DND-41 (cell line): ENCODE measurements at regions not wholly inside any gene's neighbourhood (a gene's known extent, or its start where the extent isn't known, plus 50 kb on each side); places are given as distances from the start of the nearest gene placed in this dataset.

Experiments used
- ATAC-seq: fragments of 200-7000 bp; cut with Tn5 transposase; 3 replicates; pipeline ENCODE4 v1.9.1; 2021; ENCODE audit warnings: low read depth; ENCODE audit not compliant: insufficient read depth
- DNase-seq: peaks from one replicate; pipeline ENCODE4 v3.0.0-alpha.2; 2020
- H2AFZ ChIP-seq: 2 replicates; pipeline ENCODE4 v1.6.0; 2012; ENCODE audit warnings: low read depth, low read length
- H3K27ac ChIP-seq: 2 replicates; pipeline ENCODE4 v1.5.1; 2012; ENCODE audit warnings: low read length, inconsistent platforms
- H3K27me3 ChIP-seq: fragments of 200-600 bp; sonication (generic); 2 replicates; pipeline ENCODE4 v1.6.0; 2012; ENCODE audit warnings: low read length, mild to moderate bottlenecking, inconsistent platforms; ENCODE audit not compliant: insufficient read depth, poor library complexity
- H3K36me3 ChIP-seq: 2 replicates; pipeline ENCODE4 v1.5.1; 2012; ENCODE audit warnings: low read length, inconsistent platforms; ENCODE audit not compliant: insufficient read depth
- H3K4me1 ChIP-seq: 2 replicates; pipeline ENCODE4 v1.5.1; 2012; ENCODE audit warnings: mild to moderate bottlenecking, low read length; ENCODE audit not compliant: insufficient read depth
- H3K4me2 ChIP-seq: 2 replicates; pipeline ENCODE4 v1.6.0; 2012; ENCODE audit warnings: mild to moderate bottlenecking, moderate library complexity, low read length, inconsistent platforms; ENCODE audit not compliant: insufficient read depth
- H3K4me3 ChIP-seq, 2 experiments: fragments of 200-600 bp in 1 of 2; shearing (Covaris generic) in 1 of 2; 2 replicates each; pipeline ENCODE4 v1.5.1; 2012 to 2016; ENCODE audit warnings: inconsistent platforms in 2 of 2, low read length in 2 of 2, mild to moderate bottlenecking in 2 of 2, low read depth in 1 of 2, moderate library complexity in 1 of 2
- H3K79me2 ChIP-seq: 2 replicates; pipeline ENCODE4 v1.6.0; 2012; ENCODE audit warnings: low read length, inconsistent platforms; ENCODE audit not compliant: insufficient read depth
- H3K9ac ChIP-seq: 2 replicates; pipeline ENCODE4 v1.6.0; 2012; ENCODE audit warnings: low read depth, mild to moderate bottlenecking, inconsistent platforms, low read length, moderate library complexity
- H3K9me3 ChIP-seq: 2 replicates; pipeline ENCODE4 v1.5.1; 2012; ENCODE audit warnings: low read length, moderate library complexity, mild to moderate bottlenecking, inconsistent platforms; ENCODE audit not compliant: insufficient read depth, severe bottlenecking
- H4K20me1 ChIP-seq: 2 replicates; pipeline ENCODE4 v1.6.0; 2012; ENCODE audit warnings: low read length; ENCODE audit not compliant: insufficient read depth
- EZH2 ChIP-seq: IDR thresholded peaks from 3 replicates; pipeline ENCODE4 v1.6.1; 2012; ENCODE audit warnings: borderline replicate concordance, low read depth, mild to moderate bottlenecking, moderate library complexity, low read length, inconsistent platforms; ENCODE audit not compliant: severe bottlenecking
- TF ChIP-seq, protein P1 (sequence below): IDR thresholded peaks from 2 replicates; pipeline ENCODE4 v1.5.1; 2012; ENCODE audit warnings: borderline replicate concordance, low read length, moderate library complexity, mild to moderate bottlenecking; ENCODE audit not compliant: poor library complexity, severe bottlenecking; ENCODE audit errors: extremely low read depth

DNA sequence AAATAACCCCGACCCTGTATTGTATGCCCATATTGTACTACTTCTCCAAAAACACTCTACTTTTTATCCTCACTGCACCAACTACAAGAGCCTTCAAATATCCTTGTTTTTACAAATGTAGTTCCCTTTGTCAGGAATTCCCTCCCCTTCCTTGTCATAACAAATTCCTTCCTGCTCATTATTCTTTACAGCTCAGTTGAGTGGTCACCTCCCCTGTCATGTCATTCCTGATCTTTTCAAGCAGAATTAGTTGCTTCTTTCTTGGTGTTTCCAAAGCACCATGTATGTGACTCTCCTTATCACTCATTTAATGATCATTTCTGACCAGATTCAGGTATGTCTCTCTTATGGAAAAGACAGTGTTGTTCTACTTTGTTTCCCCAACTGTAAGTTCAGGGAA lies 194.2 kb upstream of the SMC2 start:
- Histone ChIP-seq H3K4me2 (no peak overlapping the region), H3K27me3 (no peaks in the 10 kb centered on the region), H3K4me1 (no peaks in the 10 kb centered on the region), H2AFZ (no peak overlapping the region), H4K20me1 (no peaks in the 10 kb centered on the region), H3K27ac (no peak overlapping the region), H3K9ac (no peak overlapping the region), H3K4me3 (no peak overlapping the region), H3K79me2 (no peaks in the 10 kb centered on the region), H3K36me3 (no peaks in the 10 kb centered on the region), H3K9me3 (no peaks in the 10 kb centered on the region)
- TF ChIP-seq EZH2: no peak
- TF ChIP-seq, protein P1, sequence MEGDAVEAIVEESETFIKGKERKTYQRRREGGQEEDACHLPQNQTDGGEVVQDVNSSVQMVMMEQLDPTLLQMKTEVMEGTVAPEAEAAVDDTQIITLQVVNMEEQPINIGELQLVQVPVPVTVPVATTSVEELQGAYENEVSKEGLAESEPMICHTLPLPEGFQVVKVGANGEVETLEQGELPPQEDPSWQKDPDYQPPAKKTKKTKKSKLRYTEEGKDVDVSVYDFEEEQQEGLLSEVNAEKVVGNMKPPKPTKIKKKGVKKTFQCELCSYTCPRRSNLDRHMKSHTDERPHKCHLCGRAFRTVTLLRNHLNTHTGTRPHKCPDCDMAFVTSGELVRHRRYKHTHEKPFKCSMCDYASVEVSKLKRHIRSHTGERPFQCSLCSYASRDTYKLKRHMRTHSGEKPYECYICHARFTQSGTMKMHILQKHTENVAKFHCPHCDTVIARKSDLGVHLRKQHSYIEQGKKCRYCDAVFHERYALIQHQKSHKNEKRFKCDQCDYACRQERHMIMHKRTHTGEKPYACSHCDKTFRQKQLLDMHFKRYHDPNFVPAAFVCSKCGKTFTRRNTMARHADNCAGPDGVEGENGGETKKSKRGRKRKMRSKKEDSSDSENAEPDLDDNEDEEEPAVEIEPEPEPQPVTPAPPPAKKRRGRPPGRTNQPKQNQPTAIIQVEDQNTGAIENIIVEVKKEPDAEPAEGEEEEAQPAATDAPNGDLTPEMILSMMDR: no peak
- no peak for ATAC-seq
- DNase-seq: no peak

DNA sequence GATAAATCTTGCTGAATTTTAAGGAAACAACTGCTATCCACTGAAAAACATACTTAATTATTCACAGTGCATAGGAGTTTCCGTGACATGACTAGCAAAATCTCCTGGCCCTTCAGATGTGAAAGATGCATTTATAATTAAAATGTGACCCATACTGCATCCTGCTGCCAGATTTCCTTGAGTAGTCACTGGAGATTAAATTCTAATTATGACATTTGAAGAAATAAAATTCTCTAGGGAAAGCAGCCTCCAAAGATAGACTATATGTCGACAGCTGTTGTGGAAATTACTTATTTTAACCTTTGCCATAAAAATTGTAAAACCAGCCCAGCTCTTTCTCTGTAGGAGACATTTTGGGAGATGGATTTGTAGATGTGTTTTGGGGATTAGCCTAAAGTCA lies 193.6 kb upstream of the SMC2 start:
- TF ChIP-seq, protein P1: no peak
- TF ChIP-seq EZH2: no peak
- Histone ChIP-seq H3K9ac (no peak overlapping the region), H2AFZ (no peak overlapping the region), H3K4me2 (no peak overlapping the region), H3K36me3 (no peaks in the 10 kb centered on the region), H3K79me2 (no peaks in the 10 kb centered on the region), H4K20me1 (no peaks in the 10 kb centered on the region), H3K4me3 (no peak overlapping the region), H3K27ac (no peak overlapping the region), H3K4me1 (no peaks in the 10 kb centered on the region), H3K27me3 (no peaks in the 10 kb centered on the region), H3K9me3 (no peaks in the 10 kb centered on the region)
- ATAC-seq (no peak), DNase-seq (no peak)

DNA sequence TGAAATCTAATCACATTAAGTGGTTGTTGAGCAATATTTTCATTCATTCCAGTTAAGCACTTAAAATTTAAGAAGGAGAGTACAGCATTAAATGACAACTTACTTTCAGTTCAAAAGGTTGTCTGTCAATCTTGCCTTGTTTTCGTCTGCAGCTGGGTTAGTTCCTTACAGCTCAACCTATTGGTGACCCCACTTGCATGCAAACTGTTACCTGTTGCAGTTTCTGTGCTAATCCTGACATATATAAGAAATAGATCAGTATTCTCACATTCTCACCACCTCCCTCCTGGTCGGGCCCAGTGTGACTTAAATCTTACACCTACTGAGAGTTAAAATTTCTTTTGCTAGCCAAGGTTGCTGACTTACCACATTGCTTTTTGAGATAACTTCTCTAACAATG lies 191.8 kb upstream of the SMC2 start:
- DNase-seq (no peak), ATAC-seq (no peak)
- no peaks in the 10 kb centered on the region for H3K79me2 ChIP-seq
- H3K4me3 ChIP-seq: no peak overlapping the region
- H3K4me2 ChIP-seq: no peak overlapping the region
- H4K20me1 ChIP-seq: no peaks in the 10 kb centered on the region
- H3K4me1 ChIP-seq: no peaks in the 10 kb centered on the region
- H3K9ac ChIP-seq: no peak overlapping the region
- no peak overlapping the region for H3K27ac ChIP-seq
- H3K27me3 ChIP-seq: no peaks in the 10 kb centered on the region
- no peak overlapping the region for H2AFZ ChIP-seq
- no peaks in the 10 kb centered on the region for H3K9me3 ChIP-seq
- H3K36me3 ChIP-seq: no peaks in the 10 kb centered on the region
- no peak for TF ChIP-seq EZH2

DNA sequence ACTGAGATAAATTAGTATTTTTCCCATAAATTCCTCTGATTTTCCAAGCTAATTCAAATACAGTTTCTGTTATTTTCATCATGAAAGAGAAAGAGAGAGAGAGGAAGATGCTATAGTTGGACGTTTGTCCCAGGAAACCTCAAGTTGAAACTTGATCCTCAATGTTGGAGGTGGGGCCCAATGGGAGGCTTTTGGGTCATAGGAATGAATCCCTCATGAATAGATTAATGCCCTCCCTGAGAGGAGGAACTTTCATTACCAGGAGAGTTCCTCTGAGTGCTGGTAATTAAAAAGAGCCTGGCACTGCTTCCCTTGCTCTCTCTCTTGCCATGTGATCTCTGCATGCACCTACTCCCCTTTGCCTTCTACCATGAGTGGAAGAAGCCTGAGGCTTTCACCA lies 189.9 kb upstream of the SMC2 start:
- Histone ChIP-seq H3K79me2 (no peaks in the 10 kb centered on the region), H2AFZ (no peak overlapping the region), H3K9ac (no peak overlapping the region), H3K27me3 (no peaks in the 10 kb centered on the region), H3K4me3 (no peak overlapping the region), H3K36me3 (no peaks in the 10 kb centered on the region), H3K4me1 (no peaks in the 10 kb centered on the region), H3K4me2 (no peak overlapping the region), H3K27ac (no peak overlapping the region), H3K9me3 (no peaks in the 10 kb centered on the region), H4K20me1 (no peaks in the 10 kb centered on the region)
- DNase-seq (no peak), ATAC-seq (no peak)
- TF ChIP-seq, protein P1: no peak
- TF ChIP-seq EZH2: no peak
